Mononuclear cell (primary cell): ENCODE measurements at regions not wholly inside any gene's neighbourhood (a gene's known extent, or its start where the extent isn't known, plus 50 kb on each side); places are given as distances from the start of the nearest gene placed in this dataset.
"Not testable (repeated sequence)": the region's sequence is repeated elsewhere in the genome, so short reads cannot be mapped to it uniquely, and the experiment has no call there.

ENCODE experiments used
- H3K27me3 ChIP-seq: 2 replicates; pipeline ENCODE4 v1.6.0; 2011; ENCODE audit warnings: low read length, control low read depth; ENCODE audit not compliant: insufficient read depth
- H3K4me1 ChIP-seq: 2 replicates; pipeline ENCODE4 v1.5.1; 2011; ENCODE audit warnings: mild to moderate bottlenecking, low read length, control low read depth; ENCODE audit not compliant: insufficient read depth
- H3K4me3 ChIP-seq: 2 replicates; pipeline ENCODE4 v1.5.1; 2011; ENCODE audit warnings: mild to moderate bottlenecking, low read length, moderate library complexity
- H3K9me3 ChIP-seq: 2 replicates; pipeline ENCODE4 v1.5.1; 2011; ENCODE audit warnings: low read depth, mild to moderate bottlenecking, control low read depth, low read length

DNA sequence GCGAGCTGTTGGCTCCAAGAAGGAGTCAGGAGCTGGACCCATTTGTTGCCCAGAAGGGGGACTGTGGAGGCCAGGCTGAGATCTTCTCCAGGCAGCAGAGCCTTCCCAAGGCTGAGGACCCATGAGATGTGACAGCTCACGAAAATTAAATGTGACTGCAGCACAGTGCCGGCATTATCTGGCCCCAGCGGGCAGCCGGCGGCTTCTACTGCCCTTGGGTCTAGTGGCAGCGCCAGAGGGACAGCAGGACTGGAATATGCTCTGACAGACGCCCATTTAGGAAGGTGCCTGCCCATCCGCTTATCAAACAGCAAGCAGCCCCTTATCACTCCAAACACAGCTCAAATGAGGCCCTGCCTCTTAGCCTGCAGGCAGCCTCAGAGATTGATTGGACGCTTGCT, 122.9 kb upstream of the LYZL2 start:
- no peak overlapping the region for H3K4me3 ChIP-seq
- no peaks in the 10 kb centered on the region for H3K27me3 ChIP-seq
- no peaks in the 10 kb centered on the region for H3K9me3 ChIP-seq
- no peaks in the 10 kb centered on the region for H3K4me1 ChIP-seq

DNA sequence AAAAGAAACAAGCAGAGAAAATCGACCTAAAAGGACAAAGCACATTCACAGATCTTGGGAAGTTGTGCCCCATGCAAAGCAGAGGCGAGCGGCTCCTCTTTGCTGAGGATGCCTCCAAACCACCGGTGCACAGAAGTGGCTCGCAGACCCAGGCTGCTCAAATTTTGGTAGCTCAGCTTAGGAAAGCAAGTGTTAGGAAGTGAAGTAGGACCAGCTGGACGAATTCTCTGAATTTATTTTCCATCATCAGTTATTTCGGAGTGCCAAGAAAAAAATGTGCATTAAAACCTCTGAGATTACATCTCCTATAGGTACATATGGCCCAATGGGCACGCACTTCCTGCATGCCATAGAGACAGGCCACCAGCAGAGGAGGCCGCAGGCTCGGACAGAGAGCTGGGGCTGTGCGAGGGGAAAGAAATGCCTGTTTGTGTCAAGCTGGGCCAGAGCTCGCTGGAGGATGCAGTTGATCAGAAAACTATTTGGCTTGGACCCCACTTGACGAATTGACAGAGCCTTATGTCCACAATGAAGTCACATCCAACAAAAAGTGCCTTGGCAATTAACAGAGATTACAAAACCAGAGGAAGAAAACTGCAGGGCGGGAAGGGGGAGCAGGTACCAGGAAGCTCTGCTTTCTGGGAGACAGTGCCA, 122.3 kb upstream of the LYZL2 start:
- Histone ChIP-seq H3K27me3 (no peaks in the 10 kb centered on the region), H3K4me3 (no peak overlapping the region), H3K9me3 (no peaks in the 10 kb centered on the region), H3K4me1 (no peaks in the 10 kb centered on the region)

DNA sequence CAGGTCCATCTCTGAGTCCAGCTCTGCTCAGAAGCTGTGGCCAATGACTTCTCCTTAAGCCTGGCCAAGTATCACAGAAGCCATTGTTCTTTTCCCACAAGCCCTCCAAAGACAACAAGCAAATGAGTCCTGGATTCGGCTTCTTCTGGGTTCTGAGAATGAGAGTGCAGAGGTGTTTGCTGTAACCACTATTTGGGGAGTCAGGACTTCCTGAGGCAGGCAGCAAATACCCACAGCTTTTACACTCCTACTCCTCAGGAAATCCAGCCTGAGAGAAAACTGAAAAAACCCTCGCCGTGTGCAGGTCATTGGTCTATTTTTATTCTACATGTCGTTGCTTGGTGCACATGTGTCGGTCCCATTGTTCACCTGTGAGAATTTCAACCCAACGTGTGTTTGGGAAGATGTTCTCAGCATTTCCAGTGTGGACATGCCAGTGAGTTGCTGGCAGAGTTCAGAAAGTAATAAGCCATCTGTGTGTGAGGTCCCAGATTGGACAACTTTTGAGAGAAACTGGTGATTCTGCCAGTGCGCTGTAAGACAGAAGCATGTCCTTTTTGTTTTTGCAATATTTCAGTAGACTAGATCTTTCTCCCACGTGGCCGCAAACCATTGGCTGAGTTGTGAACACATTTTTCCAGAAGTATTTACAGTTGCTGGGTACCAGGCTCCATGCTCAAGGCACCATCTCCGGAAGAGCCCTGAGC, 121.6 kb upstream of the LYZL2 start:
- Histone ChIP-seq H3K4me1 (no peaks in the 10 kb centered on the region), H3K27me3 (no peaks in the 10 kb centered on the region), H3K9me3 (no peaks in the 10 kb centered on the region), H3K4me3 (no peak overlapping the region)

DNA sequence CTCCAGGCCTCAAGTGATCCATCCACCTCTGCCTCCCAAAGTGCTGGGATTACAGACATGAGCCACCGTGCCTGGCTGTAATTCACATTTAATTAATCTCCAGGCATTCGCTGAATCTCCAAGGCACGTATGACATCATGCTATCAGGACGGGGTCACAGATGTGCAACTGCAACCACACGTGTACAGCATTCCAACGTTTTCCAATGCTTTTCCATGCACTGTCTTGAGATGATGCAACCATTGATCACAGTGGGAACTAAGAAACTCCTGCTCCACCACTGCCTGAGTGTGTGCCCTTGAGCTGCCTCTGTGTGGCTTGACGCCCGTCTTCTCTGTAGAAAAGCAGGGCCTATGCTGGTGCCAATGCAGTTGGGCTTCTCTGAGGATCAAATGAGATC, 119.8 kb upstream of the LYZL2 start:
- no peak overlapping the region for H3K4me3 ChIP-seq
- no peaks in the 10 kb centered on the region for H3K27me3 ChIP-seq

DNA sequence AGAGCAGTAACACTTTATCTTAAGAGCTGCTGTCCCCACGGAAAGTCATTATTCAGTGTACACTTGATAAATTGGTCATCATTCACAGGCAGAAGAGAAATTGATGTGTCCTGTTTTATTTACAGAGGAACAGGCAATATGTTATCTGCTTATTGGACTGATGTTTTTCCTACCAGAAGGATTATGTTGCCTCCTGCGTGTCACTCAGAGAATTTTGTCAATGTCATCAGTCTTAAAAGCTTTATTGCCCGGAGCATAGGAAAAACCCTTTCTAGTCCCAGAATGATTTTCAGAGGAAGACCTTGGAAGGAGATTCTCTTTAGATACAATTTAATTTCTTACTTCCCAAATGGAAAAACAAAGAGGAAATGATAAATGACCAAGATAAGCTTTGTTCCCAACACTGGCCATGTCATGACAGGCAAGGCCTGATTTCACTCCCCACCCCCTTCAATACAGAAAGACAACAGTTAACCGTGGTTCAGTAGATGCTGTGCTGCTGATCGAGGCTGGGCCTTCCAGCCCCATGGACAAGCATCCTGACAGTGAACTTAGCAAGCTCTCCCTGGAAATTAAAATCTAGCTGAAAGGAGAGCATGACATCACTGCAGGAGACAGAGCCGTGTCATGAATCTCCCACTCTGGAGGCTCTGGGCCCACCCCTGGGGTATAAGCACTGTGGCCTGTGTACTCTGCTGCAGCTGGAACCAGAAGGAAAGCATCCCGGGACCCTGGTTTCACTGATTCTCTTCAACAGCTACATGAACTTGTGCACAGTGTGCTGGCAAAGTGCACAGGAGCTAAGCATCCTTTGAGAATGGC, 118.8 kb upstream of the LYZL2 start:
- H3K4me3 ChIP-seq = no peak overlapping the region
- H3K9me3 ChIP-seq = no peaks in the 10 kb centered on the region
- H3K27me3 ChIP-seq = no peaks in the 10 kb centered on the region
- H3K4me1 ChIP-seq = no peaks in the 10 kb centered on the region

More for the DNA sequence above, 119.8 kb upstream of the LYZL2 start:
- H3K9me3 ChIP-seq = no peaks in the 10 kb centered on the region
- H3K4me1 ChIP-seq = no peaks in the 10 kb centered on the region

DNA sequence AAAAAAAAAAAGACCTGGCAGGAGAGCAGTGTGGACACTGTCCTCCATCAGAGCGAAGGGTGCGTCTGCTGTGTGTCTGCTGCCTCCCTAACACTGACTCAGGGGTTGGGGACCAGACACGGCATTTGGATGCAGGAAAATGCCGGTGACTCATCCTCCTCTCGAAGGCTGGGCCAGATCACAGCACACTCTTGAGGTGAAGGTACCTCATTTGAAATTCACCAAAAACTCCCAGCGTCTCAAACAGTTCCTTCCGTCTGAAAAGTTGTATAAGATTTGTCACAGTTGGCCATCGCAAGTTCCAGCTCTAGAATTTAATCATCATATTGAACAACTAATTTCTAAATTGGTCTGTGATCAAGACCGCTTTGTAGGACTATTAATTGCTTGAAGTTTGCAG, 118.1 kb upstream of the LYZL2 start:
- H3K4me3 ChIP-seq = no peak overlapping the region
- H3K4me1 ChIP-seq = no peaks in the 10 kb centered on the region
- H3K27me3 ChIP-seq = no peaks in the 10 kb centered on the region
- no peaks in the 10 kb centered on the region for H3K9me3 ChIP-seq

DNA sequence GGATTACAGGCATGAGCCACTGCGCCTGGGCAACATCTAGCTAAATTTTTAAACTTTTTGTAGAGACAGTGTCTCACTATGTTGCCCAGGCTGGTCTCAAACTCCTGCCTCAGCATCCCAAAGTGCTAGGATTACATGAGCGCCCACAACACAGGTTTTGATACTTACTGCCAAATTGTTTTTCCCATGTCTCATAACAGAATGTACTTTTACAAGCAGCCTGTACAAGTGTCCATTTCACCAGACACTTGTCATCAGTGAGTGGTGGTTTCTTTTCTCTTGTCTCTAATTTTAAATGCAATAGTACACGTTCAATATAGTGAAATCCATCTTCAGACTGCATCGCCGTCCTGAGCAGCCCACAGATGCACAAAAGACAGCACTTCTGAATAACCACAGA, 116.4 kb upstream of the LYZL2 start:
- Histone ChIP-seq H3K9me3 (no peaks in the 10 kb centered on the region), H3K4me3 (no peak overlapping the region), H3K27me3 (no peaks in the 10 kb centered on the region), H3K4me1 (no peaks in the 10 kb centered on the region)

DNA sequence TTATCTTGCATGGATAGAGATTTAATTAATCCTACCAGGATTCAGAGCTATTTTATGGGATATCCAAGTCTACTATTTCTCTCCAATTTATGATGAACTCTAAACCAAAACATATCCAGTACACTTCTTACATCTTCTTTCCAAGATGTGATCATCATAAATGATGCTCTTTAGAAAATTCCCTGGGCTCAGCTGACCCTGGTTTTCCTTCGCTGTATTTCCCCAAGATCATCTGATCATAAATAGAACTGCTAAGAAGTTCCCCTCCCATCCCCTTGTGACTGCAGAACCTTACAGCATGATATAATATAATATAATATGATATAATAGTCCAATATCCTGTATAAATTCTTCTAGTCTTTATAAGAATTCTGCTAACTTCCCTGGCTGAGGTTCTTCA, 114.6 kb upstream of the LYZL2 start:
- Histone ChIP-seq H3K4me3 (no peak overlapping the region), H3K9me3 (no peaks in the 10 kb centered on the region), H3K27me3 (no peaks in the 10 kb centered on the region), H3K4me1 (no peaks in the 10 kb centered on the region)

DNA sequence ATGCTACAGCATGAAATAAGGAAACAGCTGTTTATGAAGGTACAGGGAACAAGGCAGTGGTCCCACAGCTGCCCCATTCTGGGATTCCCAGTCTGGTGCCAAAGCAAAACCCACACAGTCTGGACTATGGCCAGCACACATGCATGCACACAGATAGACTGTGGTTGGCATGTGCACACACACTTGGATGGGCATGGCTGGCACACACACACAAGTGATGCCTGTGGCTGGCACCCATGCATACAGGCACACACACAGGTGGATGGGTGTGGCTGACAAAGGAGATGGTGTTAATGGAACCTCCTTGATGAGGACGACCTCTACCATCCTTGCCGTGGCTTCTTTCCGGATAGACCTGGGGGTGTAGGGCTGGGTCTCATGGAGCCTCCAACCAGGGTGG, 114.0 kb upstream of the LYZL2 start:
- Histone ChIP-seq H3K27me3 (no peaks in the 10 kb centered on the region), H3K4me1 (no peaks in the 10 kb centered on the region), H3K9me3 (no peaks in the 10 kb centered on the region), H3K4me3 (no peak overlapping the region)

DNA sequence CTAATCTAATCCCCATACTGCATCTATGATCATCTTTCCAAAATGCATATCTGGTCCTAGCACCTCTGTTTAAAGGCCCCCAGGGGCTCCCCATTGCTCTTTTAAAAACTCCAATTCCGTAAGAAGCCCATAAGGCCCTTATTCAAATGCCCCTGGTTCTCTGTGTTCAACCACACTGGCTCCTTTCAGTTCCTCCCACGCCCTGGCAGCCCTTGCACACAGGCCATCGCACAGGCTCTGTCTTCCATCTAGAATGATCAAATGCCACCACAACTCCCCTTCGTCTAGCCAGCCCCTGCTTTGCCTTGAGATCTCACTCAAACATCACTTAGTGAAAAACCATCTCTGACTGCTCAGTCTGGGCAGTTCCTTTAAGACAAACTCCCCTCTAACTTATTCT, 112.9 kb upstream of the LYZL2 start:
- Histone ChIP-seq H3K4me1 (no peaks in the 10 kb centered on the region), H3K4me3 (no peak overlapping the region), H3K9me3 (no peaks in the 10 kb centered on the region), H3K27me3 (no peaks in the 10 kb centered on the region)

DNA sequence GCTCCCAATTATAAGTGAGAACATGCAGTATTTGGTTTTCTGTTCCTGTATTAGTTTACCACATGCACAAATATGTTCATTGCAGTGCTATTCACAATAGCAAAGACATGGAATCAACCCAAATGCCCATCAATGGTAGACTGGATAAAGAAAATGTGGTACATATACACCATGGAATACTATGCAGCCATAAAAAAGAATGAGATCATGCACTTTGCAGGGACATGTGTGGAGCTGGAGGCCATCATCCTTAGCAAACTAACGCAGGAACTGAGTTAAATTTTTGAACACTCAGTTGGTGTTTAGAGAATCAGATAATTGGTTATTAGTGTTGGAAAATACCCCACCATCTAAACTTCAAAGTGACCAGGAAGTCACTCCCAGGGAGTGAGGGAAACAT, 111.2 kb upstream of the LYZL2 start:
- not testable (repeated sequence) for H3K4me3 ChIP-seq, H3K4me1 ChIP-seq, H3K27me3 ChIP-seq, H3K9me3 ChIP-seq

DNA sequence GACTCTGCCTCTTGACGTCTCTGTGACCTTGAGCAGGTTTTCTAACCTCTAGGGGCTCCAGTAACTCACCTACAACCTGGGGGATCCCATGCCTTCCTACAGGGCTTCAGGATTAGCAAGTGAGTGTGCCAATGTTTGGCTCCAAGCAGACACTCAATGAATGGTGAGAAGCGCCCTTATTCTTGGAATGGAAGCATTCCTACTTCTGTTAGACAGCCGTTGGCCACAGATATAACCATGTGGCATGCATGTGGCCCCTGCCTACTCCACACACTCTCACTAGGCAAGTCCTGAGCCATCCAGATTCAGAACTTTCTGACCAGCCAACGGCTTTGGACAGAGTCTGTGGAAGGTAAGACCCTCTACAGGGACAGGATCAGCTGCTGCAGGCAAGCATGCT, 108.9 kb upstream of the LYZL2 start:
- Histone ChIP-seq H3K4me1 (no peaks in the 10 kb centered on the region), H3K9me3 (no peaks in the 10 kb centered on the region), H3K27me3 (no peaks in the 10 kb centered on the region), H3K4me3 (no peak overlapping the region)

DNA sequence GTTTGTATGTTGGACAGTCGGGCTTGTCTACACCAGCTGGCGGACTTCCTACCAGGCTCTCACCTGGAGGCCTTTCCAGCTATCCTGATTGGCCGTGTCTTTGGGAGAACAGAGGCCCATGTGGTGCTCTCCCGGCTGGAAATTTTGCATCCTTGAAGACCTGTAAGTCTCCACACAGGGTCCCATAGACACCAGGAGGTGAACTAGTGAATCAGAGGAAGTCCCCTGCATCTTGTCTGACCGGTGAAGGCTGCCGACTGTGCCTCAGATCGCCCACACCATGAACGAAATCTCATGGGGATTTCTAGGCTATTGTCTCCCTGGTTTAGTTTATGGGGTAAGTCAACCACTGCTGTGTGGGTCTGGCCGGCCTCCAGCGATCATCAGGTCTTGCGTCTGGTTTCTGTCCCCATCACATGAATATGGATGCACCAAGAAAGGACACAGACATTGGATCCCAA, 108.4 kb upstream of the LYZL2 start:
- Histone ChIP-seq H3K4me3 (no peak overlapping the region), H3K9me3 (no peaks in the 10 kb centered on the region), H3K4me1 (no peaks in the 10 kb centered on the region), H3K27me3 (no peaks in the 10 kb centered on the region)

DNA sequence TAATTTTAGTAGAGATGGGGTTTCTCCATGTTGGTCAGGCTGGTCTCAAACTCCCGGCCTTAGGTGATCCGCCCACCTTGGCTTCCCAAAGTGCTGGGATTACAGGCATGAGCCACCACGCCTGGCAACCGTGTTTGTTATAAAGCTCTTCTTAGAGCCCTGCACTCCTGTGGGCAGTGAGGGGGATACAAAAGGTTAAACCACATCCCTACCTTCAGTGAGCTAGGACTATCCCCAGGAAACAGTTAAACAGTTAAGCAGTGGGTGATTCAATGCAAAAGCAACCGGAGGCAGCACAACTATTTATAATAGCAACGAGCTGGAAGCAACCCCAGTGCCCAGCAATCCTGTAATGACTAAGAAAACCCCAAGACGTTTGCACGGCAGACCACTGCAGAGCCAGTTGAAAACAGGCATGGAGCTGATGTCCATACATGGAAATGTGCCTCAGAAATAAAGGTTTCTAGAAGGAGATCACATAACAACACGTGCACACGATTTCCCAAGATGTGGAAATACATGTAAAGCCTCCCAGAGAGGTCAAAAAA, 107.2 kb upstream of the LYZL2 start:
- no peaks in the 10 kb centered on the region for H3K4me1 ChIP-seq
- no peaks in the 10 kb centered on the region for H3K27me3 ChIP-seq
- H3K4me3 ChIP-seq = no peak overlapping the region
- H3K9me3 ChIP-seq = no peaks in the 10 kb centered on the region

DNA sequence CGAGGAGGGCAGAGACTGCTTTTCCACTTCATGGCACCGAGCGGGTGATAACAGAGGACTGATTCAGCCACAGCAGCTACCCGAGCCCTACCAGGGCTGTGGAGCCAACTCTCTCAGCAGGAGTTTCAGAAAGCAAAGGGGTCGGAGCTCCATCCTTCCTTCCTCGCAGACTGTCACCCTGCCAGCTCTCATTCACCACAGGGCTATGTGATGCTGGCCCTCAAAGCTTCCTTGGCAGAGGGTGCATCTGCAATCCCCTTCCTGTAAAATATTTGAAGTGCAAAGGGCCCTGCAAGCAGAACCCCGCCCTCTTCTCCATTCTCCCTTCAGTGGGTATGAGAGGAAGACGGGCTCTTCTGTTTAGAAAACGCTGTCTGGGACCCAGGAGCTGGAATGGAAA, 105.3 kb upstream of the LYZL2 start:
- H3K27me3 ChIP-seq = no peaks in the 10 kb centered on the region
- H3K4me3 ChIP-seq = no peak overlapping the region
- no peaks in the 10 kb centered on the region for H3K4me1 ChIP-seq
- no peaks in the 10 kb centered on the region for H3K9me3 ChIP-seq
